Vagina (tissue), 2 donors: ENCODE measurements at regions not wholly inside any gene's neighbourhood (a gene's known extent, or its start where the extent isn't known, plus 50 kb on each side); places are given as distances from the start of the nearest gene placed in this dataset.

Experiments used
- CTCF ChIP-seq, 3 experiments: fragments of 450-650 bp in 2 of 3; fragments of 200-600 bp in 1 of 3; sonication (generic) in 1 of 3; IDR thresholded peaks; one replicate each; pipeline ENCODE4 v1.5.1; 2017 to 2019; ENCODE audit warnings: antibody characterized with exemption in 3 of 3, mild to moderate bottlenecking in 2 of 3, moderate library complexity in 2 of 3
- POLR2A ChIP-seq, 2 donors: fragments of 450-650 bp; IDR thresholded peaks; one replicate each; pipeline ENCODE4 v1.6.1; 2017; ENCODE audit warnings: antibody characterized with exemption in 2 of 2, mild to moderate bottlenecking in 2 of 2, moderate library complexity in 2 of 2

GRCh38 chr10:78504181-78504580, 470.5 kb downstream of the RPS24 start:
- TF ChIP-seq CTCF (IDR thresholded peaks at IDR 0.05) (no peak), POLR2A (IDR thresholded peaks at IDR 0.05) (no peak)
